ENCODE measurements at regions not wholly inside any gene's neighbourhood (a gene's known extent, or its start where the extent isn't known, plus 50 kb on each side); places are given as distances from the start of the nearest gene placed in this dataset.

DNA sequence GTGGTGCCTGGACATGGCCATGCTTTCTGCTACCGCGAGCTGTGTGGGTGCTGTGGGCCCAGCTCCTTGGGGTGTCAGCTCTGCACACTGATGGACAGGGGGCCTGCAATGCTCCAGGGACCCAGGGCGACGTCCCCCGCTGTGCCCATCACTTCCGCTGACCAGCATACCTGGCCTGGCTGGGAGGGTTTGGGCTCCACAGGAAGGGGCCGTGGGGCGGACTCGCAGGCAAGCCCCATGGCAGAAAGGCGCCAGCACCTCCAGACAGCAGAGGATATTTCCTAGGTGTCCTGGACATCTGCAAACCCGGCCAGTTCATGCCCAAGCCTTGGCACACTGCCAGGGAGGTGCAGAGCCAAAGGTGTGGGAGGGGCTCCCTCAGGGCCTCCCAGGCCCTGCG is 295.8 kb upstream of the IRX4 start:
- TF ChIP-seq, protein P1, sequence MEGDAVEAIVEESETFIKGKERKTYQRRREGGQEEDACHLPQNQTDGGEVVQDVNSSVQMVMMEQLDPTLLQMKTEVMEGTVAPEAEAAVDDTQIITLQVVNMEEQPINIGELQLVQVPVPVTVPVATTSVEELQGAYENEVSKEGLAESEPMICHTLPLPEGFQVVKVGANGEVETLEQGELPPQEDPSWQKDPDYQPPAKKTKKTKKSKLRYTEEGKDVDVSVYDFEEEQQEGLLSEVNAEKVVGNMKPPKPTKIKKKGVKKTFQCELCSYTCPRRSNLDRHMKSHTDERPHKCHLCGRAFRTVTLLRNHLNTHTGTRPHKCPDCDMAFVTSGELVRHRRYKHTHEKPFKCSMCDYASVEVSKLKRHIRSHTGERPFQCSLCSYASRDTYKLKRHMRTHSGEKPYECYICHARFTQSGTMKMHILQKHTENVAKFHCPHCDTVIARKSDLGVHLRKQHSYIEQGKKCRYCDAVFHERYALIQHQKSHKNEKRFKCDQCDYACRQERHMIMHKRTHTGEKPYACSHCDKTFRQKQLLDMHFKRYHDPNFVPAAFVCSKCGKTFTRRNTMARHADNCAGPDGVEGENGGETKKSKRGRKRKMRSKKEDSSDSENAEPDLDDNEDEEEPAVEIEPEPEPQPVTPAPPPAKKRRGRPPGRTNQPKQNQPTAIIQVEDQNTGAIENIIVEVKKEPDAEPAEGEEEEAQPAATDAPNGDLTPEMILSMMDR (IDR thresholded peaks at IDR 0.05): no peak
- TF ChIP-seq POLR2A (IDR thresholded peaks at IDR 0.05) (no peak), EP300 (IDR thresholded peaks at IDR 0.05) (no peak)

Data from suprapubic skin (tissue), 3 donors.